Psoas muscle (tissue), 7 donors: ENCODE measurements at regions not wholly inside any gene's neighbourhood (a gene's known extent, or its start where the extent isn't known, plus 50 kb on each side); places are given as distances from the start of the nearest gene placed in this dataset.

Experiments used
- ATAC-seq, 4 donors: fragments of 200-7000 bp; cut with Tn5 transposase; one replicate each; pipeline ENCODE4 v1.9.1; 2020; ENCODE audit warnings: moderate library complexity in 3 of 4, mild to moderate bottlenecking in 2 of 4
- DNase-seq, 2 donors: peaks; one replicate each; pipeline ENCODE4 v3.0.0-alpha.2; 2020
- H3K27ac ChIP-seq: fragments of 200-600 bp; one replicate; pipeline ENCODE4 v1.8.0; 2022
- H3K27me3 ChIP-seq, 3 donors: fragments of 200-600 bp in 1 of 3; one replicate each; pipeline versions ENCODE4 v1.6.1 to v1.8.0; 2013 to 2022; ENCODE audit warnings: low read length in 2 of 3, mild to moderate bottlenecking in 2 of 3, moderate library complexity in 1 of 3; ENCODE audit not compliant: insufficient read depth in 3 of 3
- H3K36me3 ChIP-seq, 2 donors: fragments of 200-600 bp in 1 of 2; one replicate each; pipeline versions ENCODE4 v1.6.1 to v1.8.0; 2013 to 2022; ENCODE audit warnings: low read depth in 1 of 2, mild to moderate bottlenecking in 1 of 2, moderate library complexity in 1 of 2; ENCODE audit not compliant: insufficient read depth in 1 of 2
- H3K4me1 ChIP-seq: fragments of 200-600 bp; one replicate; pipeline ENCODE4 v1.8.0; 2022
- H3K4me3 ChIP-seq: fragments of 200-600 bp; one replicate; pipeline ENCODE4 v1.8.0; 2022; ENCODE audit warnings: mild to moderate bottlenecking
- H3K9me3 ChIP-seq: fragments of 200-600 bp; one replicate; pipeline ENCODE4 v1.8.0; 2022
- WGBS, 3 donors: extraction: QIAGEN DNeasy Blood & Tissue Kit; methylation state at CpG; one replicate each; pipeline versions ENCODE4 v1.1.6 to v1.1.7; 2013; 5-methylcytosine and 5-hydroxymethylcytosine counted together
- intact Hi-C, 2 donors: fragments of 100-400 bp; cut with DNase I; formaldehyde crosslinking; loops; one replicate each; pipeline versions ENCODE4 v1.11.0 to v1.14.2; 2022
- TF ChIP-seq, protein P1 (sequence below): fragments of 200-600 bp; IDR thresholded peaks from one replicate; pipeline ENCODE4 v1.8.0; 2022; ENCODE audit warnings: antibody characterized with exemption
- donor health status: healthy with polysubstance abuse.
- donor health status: DM: no; HTN: no; CAD: no; lungs with moderate emphysema.
- donor health status: Bipolar disorder and iron deficiency.
- donor health status: healthy.
- donor health status: DM: yes; HTN: yes; CAD: no.
- donor health status: DM: no; HTN: no; CAD: no.
- donor health status: DM: yes; HTN: yes; CAD: no.

DNA sequence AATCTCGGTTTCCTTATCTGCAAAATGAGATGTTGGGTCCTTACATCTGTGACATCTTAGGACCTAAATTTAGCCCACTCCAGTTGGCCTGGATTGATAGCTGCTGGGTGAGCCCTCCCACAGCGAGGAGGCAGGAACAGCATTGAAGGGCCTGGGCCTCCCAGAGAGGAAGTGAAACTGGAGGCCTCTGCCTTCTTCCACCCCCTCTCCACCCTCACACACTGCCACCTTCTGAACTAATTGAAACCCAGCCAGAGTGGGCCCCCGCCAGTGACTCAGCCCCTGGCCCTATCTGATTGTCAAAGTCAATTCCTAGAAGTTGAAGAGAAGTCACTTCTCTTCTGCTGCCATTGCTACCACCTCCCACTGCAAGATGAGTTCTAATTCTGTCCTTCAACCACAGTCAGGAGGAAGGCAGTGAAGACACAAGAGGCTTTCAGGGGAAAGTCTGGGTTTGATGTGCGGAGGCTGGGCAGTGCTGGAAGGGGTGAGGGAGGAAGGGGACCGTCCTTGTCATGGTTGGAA lies 55.2 kb upstream of the NEK6 start:
- no peaks in the 10 kb centered on the region for H3K9me3 ChIP-seq
- TF ChIP-seq, protein P1, sequence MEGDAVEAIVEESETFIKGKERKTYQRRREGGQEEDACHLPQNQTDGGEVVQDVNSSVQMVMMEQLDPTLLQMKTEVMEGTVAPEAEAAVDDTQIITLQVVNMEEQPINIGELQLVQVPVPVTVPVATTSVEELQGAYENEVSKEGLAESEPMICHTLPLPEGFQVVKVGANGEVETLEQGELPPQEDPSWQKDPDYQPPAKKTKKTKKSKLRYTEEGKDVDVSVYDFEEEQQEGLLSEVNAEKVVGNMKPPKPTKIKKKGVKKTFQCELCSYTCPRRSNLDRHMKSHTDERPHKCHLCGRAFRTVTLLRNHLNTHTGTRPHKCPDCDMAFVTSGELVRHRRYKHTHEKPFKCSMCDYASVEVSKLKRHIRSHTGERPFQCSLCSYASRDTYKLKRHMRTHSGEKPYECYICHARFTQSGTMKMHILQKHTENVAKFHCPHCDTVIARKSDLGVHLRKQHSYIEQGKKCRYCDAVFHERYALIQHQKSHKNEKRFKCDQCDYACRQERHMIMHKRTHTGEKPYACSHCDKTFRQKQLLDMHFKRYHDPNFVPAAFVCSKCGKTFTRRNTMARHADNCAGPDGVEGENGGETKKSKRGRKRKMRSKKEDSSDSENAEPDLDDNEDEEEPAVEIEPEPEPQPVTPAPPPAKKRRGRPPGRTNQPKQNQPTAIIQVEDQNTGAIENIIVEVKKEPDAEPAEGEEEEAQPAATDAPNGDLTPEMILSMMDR: no peak
- H3K4me3 ChIP-seq: no peak overlapping the region
- WGBS, 3 donors: 78 to 88% (median 85%) methylated on average over 5 of the region's 5 CpGs
- H3K4me1 ChIP-seq: no peaks in the 10 kb centered on the region
- intact Hi-C loops: no loop called here
- H3K27ac ChIP-seq: no peak overlapping the region
- DNase-seq (peak; percentile 35 to 59), ATAC-seq (no peak)
- peaks cover 0 to 5% (median 0%) of the 10 kb centered on the region in 3 donors for H3K27me3 ChIP-seq
- H3K36me3 ChIP-seq: no peaks in the 10 kb centered on the region

DNA sequence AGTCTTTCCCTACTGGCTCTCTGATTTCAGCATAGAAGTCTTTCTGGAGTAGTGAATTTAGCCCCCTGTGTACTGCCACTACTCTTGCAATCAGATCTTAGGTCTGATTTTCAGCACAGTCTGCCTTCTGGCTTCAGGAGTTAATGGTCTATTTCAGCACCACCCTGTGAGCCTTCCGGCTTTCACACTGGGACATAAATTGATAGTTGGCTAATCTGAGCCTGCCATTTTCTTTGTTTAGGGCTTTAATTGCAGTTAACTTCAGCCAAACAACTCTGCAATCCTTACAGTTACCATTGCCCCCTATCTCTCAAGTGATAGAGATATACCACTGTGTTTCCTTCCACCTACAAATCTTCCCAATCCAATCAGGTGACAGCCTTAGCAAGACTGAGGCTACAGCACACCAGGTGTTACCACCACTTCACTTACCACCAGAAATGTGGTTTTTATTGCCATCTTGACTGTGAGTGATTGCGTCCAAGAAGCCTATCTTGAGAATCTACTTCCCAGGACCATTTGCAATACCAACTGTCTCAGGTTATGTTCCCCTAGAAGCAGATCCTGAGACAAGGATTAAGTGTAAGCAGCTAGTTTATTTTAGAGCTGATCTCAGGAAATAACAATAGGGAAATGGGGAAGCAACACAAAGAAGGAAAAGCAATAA lies 51.9 kb upstream of the NEK6 start:
- DNase-seq (no peak), ATAC-seq (no peak)
- WGBS, 3 donors: 76 to 86% (median 82%) methylated on average over 2 of the region's 2 CpGs
- Histone ChIP-seq H3K4me3 (no peak overlapping the region), H3K27me3 (peaks cover 0 to 5% (median 4%) of the 10 kb centered on the region in 3 donors), H3K27ac (no peak overlapping the region), H3K36me3 (no peaks in the 10 kb centered on the region), H3K4me1 (no peaks in the 10 kb centered on the region), H3K9me3 (no peaks in the 10 kb centered on the region)
- TF ChIP-seq, protein P1: no peak
- intact Hi-C loops: no loop called here

DNA sequence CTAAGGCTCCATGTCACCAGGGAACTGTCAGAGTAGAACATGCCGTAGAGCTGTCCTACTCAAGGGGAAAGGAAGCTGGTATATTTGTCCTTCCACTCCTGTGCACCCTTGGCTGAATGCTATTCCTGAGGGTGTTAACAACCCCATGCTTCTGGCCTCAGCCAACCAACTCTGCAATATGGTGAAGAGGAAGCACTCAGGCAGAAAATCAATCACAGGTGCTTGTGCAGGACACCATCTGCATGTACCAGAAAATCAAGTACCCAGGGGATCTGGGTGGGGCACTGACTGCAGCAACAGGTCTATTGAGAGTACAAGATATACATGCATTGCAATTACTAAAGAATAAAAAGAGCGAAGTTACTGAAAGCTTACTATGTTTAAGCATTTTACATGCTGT lies 51.4 kb upstream of the NEK6 start:
- 87 to 93% (median 87%) methylated on average over 2 of the region's 2 CpGs for WGBS, 3 donors
- no peak for DNase-seq
- no peaks in the 10 kb centered on the region for H3K36me3 ChIP-seq
- peaks cover 0 to 5% (median 4%) of the 10 kb centered on the region in 3 donors for H3K27me3 ChIP-seq
- H3K4me1 ChIP-seq: no peaks in the 10 kb centered on the region
- H3K4me3 ChIP-seq: no peak overlapping the region
- TF ChIP-seq, protein P1: no peak
- ATAC-seq: no peak
- no peak overlapping the region for H3K27ac ChIP-seq
- intact Hi-C loops: no loop called here
- H3K9me3 ChIP-seq: no peaks in the 10 kb centered on the region
